DMS 273 (cell line): ENCODE measurements at regions not wholly inside any gene's neighbourhood (a gene's known extent, or its start where the extent isn't known, plus 50 kb on each side); places are given as distances from the start of the nearest gene placed in this dataset.
"Not testable (repeated sequence)": the region's sequence is repeated elsewhere in the genome, so short reads cannot be mapped to it uniquely, and the experiment has no call there.

Experiments used
- DNase-seq: peaks from one replicate; lab custom pipeline; 2025; ENCODE audit not compliant: unreplicated experiment; lab: John Stamatoyannopoulos, UW

- not testable (repeated sequence) for DNase-seq
Observed at GRCh38 chr4:17436047-17436749, 75.7 kb downstream of the QDPR start.

DNA sequence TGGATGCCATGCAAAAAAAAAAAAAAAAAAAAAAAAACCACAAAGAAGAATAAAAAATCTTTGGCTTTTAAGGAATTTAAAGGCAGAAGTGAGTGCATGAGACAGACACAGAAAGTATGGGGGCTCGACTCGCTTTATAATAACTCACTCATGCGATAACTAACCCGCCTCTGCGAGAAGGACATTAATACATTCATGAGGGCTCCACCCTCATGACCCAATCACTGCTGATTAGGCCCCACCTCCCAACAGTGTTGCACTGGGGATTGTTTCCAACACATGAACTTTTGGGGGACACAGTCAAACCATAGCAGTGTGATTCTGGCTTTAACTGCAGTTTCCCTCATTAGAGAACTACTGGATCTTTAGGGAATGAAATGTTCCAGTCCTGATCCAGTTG lies 78.1 kb downstream of the QDPR start:
- DNase-seq: no peak

DNA sequence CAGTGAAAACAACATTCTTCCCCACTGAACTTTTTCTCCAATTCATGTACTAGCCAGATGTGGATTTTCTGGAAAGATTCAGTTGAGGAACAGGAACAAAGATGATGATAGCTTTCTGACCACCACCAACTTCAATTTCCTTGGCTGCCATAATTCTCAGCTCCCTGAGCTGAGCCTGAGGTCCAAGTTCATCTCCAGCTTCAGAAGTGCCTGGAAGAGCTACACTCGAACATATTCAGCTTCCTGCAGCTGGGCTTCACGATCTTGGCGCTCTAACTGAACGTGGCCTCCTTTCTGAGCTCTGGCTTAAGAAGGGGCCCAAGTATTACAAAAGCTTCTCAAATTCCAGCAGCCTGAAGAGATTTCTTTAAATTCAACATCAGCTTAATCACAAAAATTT lies 83.9 kb downstream of the QDPR start:
- no peak for DNase-seq

GRCh38 chr4:17426222-17426621 lies 85.7 kb downstream of the QDPR start:
- no peak for DNase-seq

- DNase-seq: no peak
Observed at GRCh38 chr4:17418010-17418409, 93.9 kb downstream of the QDPR start.

DNA sequence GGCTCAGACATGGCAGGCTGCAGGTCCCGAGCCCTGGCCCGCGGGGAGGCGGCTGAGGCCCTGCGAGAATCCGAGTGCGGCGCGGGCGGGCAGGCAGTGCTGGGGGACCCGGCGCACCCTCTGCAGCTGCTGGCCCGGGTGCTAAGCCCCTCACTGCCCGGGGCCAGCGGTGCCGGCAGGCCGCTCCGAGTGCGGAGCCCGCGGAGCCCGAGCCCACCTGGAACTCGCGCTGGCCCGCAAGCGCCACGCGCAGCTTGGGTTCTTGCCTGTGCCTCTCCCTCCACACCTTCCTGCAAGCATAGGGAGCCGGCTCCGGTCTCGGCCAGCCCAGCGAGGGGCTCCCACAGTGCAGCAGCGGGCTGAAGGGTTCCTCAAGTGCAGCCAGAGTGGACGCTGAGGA lies 97.5 kb downstream of the QDPR start:
- no peak for DNase-seq

DNA sequence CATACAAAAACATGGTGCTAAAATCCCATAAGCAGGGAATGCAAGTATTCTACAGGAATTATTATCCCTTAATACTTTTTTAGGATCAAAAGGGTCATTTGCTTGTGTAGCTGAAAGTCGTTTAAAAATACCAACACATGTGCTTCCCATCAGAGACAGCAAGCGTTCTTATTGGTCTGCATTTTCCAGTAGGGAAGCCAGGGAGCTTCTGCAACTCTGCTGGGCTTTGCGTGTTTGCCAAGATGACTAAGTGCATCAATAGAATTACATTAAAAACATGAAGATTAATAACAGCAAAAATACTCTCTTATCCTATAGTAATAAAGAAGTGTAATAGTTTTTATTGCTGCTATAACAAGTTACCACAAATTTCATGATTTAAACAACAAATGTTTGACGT lies 111.2 kb downstream of the QDPR start:
- DNase-seq: no peak

DNA sequence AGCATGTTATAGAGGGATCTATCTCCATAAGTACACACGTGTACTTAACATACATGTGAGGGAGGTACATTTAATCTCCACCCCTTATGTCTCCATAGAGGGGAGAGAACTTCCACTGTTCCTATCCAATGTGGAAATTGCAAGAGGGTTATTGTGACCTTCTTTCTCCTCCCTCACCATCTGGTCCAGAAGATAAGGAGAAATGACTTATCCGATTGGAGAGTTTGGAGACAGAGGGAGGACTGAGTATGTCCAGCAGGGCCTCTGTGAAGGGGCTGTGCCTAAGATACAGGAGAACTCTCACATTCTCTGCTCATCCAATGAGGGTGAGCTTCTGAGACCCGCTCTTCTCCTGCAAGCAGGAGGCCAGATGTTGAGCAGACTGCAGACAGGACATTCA lies 113.1 kb downstream of the QDPR start:
- DNase-seq: peak; percentile 10

- peak; percentile 18 for DNase-seq
Observed at GRCh38 chr4:17398035-17398434, 113.9 kb downstream of the QDPR start.

GRCh38 chr4:17397611-17398010 lies 114.3 kb downstream of the QDPR start:
- DNase-seq: no peak

DNA sequence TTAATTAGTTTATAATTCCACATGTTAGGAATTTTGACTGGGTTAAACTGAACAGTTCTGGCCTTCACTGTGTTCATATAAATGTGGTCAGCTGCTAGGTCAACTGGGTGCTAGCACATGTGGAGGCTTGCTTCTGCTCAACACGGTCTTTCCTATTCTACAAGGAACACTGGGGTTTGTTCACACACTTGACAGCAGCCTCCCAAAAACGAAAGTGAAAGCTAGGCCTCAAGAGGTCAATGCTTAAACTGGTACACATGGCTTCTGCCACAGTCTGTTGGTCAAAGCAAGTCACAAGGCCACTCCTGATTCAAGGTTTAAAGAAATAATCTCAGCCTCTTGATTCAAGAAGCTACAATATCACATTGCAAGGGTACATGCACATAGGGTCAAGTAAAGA lies 126.5 kb downstream of the QDPR start:
- peak; percentile 17 for DNase-seq

DNA sequence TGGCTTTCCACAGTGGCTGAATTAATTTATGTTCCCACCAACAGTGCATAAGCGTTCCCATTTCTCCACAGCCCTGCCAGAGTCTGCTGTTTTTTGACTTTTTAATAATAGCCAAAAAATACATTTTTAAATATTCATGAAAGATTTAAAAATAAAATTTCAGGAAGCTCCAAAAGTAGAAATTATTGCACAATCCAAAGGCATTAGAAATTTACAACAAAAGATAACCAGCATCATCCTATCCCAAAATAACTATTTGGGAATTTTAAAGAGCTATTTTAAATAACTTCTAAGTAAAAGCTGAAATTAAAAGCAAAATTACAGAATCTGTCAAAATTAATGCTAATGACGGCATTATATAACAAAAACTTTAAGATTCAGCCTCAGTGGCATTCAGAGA lies 131.5 kb downstream of the QDPR start:
- no peak for DNase-seq

- no peak for DNase-seq
Observed at GRCh38 chr4:17376205-17376604, 135.7 kb downstream of the QDPR start.

DNA sequence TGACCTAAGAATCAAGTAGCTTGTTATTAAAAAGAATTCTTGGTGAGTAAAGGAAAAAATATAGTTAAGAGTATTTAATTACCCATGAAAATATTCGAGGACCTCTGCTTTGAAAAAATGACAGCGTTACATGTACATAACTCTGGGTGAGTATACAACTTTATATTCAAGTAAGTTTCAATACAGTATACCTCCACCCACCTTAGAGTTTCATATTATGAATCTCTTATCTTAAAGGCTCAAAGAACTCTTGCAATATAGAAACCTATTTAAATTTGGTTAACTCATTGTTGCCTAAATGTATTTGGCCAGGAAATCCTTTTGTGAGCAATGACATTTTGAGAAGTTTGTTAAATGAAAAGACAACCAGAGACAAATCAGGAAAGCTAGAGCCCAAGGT lies 138.2 kb downstream of the QDPR start:
- DNase-seq: no peak

DNA sequence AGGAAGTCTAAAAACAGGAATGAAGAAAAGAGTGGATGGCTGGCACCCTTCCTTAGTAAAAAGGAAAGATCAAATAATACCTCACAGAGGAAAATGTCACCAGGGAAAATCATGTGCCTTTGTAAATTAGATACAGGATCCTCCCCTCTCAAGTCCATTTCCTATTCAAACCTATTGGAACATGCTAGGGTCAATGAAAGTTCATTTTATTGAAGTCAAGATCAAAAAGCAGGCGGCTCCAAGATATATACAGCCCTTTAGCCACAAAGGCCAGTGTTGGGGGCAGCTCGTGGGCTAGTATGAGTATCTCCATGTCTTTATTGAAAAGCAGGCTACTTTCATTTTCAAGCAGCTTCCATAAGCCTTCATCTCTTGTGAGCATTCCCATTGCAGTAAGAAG lies 141.1 kb downstream of the QDPR start:
- DNase-seq: no peak

- DNase-seq: no peak
Observed at GRCh38 chr4:17368408-17368807, 143.5 kb downstream of the QDPR start.

DNA sequence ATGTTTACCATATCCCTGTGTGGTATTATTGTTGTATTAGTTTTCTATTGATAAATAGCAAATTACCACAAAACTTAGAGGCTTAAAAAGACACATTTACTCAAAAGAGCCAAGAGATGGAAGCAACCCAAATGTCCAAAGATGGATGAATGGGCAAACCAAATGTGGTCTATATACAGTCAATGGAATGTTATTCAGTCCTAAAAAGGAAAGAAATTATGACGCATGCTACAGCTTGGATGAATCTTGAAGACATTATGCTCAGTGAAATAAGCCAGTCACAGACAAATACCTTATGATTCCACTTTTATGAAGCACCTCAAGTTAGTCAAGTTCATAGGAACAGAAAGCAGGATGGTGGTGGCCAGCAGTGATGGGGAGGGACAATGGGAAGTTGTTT lies 144.7 kb downstream of the QDPR start:
- DNase-seq: no peak

GRCh38 chr4:17366496-17366895 lies 145.4 kb downstream of the QDPR start:
- DNase-seq: no peak

DNA sequence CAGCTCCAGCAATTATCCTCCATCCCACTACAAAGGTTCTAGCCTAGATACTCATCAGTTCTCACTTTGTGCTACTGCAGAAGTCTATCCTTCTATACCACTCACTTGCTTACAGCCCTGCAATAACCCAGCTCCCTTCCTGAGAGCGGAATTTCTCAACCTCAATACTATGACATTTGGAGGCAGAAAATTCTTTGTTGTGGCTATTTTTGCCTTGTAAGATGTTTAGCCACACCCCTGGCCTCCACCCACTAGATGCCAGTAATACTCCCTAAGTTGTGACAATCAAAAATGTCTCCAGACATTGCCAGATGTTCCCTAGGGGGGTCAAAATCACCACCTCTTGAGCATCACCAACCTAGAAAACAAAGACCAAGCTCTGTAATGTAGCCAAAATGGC lies 149.5 kb downstream of the QDPR start:
- no peak for DNase-seq

GRCh38 chr4:17358241-17358640 lies 153.6 kb downstream of the QDPR start:
- no peak for DNase-seq

DNA sequence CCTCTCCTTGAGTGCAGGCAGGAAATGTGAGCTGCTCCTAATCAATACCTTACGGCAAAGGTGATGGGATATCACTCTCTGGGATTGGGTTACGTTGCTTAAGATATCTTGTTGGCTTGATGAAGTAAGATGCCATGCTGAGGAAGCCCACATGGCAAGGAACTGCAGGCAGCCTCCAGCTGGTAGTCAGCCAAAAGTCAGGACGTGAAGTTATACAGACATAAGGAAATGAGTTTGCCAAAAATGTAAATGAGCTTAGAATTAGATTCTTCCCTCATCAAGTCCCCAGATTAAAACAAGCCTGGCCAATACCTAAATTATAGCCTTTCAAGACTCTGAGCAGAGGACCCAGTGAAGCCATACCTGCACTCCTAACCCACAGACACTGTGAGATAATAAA lies 155.0 kb downstream of the QDPR start:
- DNase-seq: peak; percentile 86

DNA sequence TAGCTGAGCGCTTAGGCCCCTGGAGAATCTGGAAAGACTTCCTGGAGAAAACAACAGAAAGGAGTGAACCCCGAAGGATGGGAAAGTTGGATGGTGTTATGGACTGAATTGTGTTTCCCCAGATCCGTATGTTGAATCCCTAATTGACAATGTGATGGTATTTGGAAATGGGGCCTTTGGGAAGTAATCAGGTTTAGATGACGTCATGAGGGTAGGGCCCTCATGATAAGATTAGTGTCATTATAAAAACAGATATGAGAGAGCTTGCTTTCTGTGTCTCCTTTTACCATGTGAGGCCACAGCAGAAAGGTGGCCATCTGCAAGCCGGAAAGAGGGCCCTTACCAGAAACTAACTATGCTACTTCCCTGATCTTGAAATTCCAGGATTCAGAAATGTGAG lies 159.5 kb downstream of the QDPR start:
- DNase-seq: no peak

DNA sequence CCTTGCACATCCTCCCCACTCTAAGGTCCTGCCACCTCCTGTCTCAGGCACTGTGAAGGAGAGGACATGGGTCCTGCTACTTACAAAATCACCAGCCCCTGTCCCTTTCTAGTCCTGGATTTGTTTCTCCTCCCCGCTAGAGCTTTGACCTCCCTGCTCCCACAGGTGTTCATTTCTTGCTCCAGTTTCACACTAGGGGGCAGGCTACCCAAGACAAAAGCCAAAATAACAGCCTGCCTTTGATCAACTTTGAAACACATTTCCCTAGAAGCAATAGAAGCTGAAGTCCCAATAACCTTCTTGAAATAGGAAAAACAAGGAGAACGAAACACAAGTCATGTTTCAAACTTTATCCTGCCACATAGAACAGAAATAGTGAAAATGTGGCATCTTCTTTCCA lies 164.4 kb downstream of the QDPR start:
- peak; percentile 59 for DNase-seq

DNA sequence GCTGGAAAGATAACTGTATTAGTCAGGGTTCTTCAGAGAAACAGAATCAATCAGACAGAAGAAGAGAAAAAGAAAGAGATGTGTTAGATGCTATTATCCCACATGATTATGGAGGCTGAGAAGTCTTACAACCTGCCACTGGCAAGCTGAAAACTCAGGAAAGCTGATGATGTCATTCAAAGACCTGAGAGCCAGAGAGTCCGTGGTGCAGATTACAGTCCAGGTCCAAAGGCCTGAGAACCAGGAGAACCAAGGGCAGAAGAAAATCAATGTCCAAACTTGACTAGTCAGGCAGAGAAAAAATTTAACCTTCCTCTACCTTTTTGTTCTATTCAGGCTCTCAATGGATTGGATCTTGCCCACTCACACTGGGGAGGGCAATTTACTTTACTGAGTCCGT lies 172.5 kb downstream of the QDPR start:
- DNase-seq: no peak
